ENCODE measurements at regions not wholly inside any gene's neighbourhood (a gene's known extent, or its start where the extent isn't known, plus 50 kb on each side); places are given as distances from the start of the nearest gene placed in this dataset.

DNA sequence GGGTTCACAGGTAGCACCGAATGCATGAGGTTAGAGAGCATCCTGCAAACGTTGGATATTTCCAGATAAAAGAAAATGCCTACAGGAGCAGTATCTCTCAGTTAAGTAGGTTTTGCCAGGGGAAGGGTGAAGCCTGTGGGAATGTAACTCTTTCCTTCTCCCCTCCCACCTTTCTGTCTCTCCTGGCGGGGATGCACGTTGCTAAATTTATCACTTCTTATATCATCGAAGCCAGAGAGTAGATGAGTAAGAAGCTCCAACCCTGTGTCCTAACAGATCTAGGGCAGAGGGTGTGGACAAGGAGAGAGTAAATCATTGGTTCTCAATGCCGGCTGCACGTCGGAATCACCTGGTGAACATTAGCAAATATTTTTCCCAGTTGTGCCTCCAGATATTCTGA, 457.5 kb downstream of the ENC1 start (continued):
- TF ChIP-seq, protein P1, sequence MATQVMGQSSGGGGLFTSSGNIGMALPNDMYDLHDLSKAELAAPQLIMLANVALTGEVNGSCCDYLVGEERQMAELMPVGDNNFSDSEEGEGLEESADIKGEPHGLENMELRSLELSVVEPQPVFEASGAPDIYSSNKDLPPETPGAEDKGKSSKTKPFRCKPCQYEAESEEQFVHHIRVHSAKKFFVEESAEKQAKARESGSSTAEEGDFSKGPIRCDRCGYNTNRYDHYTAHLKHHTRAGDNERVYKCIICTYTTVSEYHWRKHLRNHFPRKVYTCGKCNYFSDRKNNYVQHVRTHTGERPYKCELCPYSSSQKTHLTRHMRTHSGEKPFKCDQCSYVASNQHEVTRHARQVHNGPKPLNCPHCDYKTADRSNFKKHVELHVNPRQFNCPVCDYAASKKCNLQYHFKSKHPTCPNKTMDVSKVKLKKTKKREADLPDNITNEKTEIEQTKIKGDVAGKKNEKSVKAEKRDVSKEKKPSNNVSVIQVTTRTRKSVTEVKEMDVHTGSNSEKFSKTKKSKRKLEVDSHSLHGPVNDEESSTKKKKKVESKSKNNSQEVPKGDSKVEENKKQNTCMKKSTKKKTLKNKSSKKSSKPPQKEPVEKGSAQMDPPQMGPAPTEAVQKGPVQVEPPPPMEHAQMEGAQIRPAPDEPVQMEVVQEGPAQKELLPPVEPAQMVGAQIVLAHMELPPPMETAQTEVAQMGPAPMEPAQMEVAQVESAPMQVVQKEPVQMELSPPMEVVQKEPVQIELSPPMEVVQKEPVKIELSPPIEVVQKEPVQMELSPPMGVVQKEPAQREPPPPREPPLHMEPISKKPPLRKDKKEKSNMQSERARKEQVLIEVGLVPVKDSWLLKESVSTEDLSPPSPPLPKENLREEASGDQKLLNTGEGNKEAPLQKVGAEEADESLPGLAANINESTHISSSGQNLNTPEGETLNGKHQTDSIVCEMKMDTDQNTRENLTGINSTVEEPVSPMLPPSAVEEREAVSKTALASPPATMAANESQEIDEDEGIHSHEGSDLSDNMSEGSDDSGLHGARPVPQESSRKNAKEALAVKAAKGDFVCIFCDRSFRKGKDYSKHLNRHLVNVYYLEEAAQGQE (IDR thresholded peaks at IDR 0.05; ENCODE audit: unreplicated experiment): no peak
- TF ChIP-seq ZNF331 (CRISPR knock-in tag; IDR thresholded peaks at IDR 0.05; ENCODE audit: low read depth) (no peak), CREB1 (CRISPR knock-in tag; IDR thresholded peaks at IDR 0.05; ENCODE audit: low read depth) (no peak), NANOG (IDR thresholded peaks at IDR 0.05; ENCODE audit: borderline replicate concordance) (no peak)

GRCh38 chr5:74182603-74183002, 457.9 kb downstream of the ENC1 start:
- H3K36me3 ChIP-seq (ENCODE audit: insufficient read depth): no peaks in the 10 kb centered on the region
- no peak overlapping the region for H2AFZ ChIP-seq
- no peaks in the 10 kb centered on the region for H3K79me2 ChIP-seq (replicated peaks; ENCODE audit: insufficient read depth)
- H3K4me1 ChIP-seq (ENCODE audit: insufficient read depth): no peaks in the 10 kb centered on the region
- no peak overlapping the region for H3K4me3 ChIP-seq
- ATAC-seq (no peak), DNase-seq (ENCODE audit: low spot score) (no peak)
- no peak overlapping the region for H3K27ac ChIP-seq (ENCODE audit: low read depth)
- H3F3A ChIP-seq (replicated peaks; ENCODE audit: low read depth): no peaks in the 10 kb centered on the region
- Mint-ChIP-seq H3K4me3 (no peak overlapping the region), H3K9me3 (no peaks in the 10 kb centered on the region), H3K4me1 (peaks cover 5% of the 10 kb centered on the region; the same call in 2 of the 3 replicates), H3K27ac (no peak overlapping the region), H3K27me3 (ENCODE audit: insufficient read depth, low read depth, poor library complexity) (peaks cover 2% of the 10 kb centered on the region), H3K36me3 (ENCODE audit: low read depth) (no peaks in the 10 kb centered on the region)
- H3K27me3 ChIP-seq (ENCODE audit: insufficient read depth): no peaks in the 10 kb centered on the region
- no peaks in the 10 kb centered on the region for H4K20me1 ChIP-seq (replicated peaks; ENCODE audit: insufficient read depth)
- no peak overlapping the region for H3K4me2 ChIP-seq
- peaks cover 3% of the 10 kb centered on the region for H3K9me2 ChIP-seq (ENCODE audit: insufficient read depth)
- TF ChIP-seq, protein P2, sequence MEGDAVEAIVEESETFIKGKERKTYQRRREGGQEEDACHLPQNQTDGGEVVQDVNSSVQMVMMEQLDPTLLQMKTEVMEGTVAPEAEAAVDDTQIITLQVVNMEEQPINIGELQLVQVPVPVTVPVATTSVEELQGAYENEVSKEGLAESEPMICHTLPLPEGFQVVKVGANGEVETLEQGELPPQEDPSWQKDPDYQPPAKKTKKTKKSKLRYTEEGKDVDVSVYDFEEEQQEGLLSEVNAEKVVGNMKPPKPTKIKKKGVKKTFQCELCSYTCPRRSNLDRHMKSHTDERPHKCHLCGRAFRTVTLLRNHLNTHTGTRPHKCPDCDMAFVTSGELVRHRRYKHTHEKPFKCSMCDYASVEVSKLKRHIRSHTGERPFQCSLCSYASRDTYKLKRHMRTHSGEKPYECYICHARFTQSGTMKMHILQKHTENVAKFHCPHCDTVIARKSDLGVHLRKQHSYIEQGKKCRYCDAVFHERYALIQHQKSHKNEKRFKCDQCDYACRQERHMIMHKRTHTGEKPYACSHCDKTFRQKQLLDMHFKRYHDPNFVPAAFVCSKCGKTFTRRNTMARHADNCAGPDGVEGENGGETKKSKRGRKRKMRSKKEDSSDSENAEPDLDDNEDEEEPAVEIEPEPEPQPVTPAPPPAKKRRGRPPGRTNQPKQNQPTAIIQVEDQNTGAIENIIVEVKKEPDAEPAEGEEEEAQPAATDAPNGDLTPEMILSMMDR (conservative IDR thresholded peaks at IDR 0.05; ENCODE audit: low read depth in 2 of 2): no peak
- TF ChIP-seq ZNF114 (CRISPR knock-in tag; IDR thresholded peaks at IDR 0.05) (no peak), STAT1 (IDR thresholded peaks at IDR 0.05; ENCODE audit: unreplicated experiment) (no peak), NANOG (IDR thresholded peaks at IDR 0.05; ENCODE audit: borderline replicate concordance) (no peak), JUNB (IDR thresholded peaks at IDR 0.05; ENCODE audit: unreplicated experiment) (no peak), CREB1 (CRISPR knock-in tag; IDR thresholded peaks at IDR 0.05; ENCODE audit: low read depth) (no peak), ZNF331 (CRISPR knock-in tag; IDR thresholded peaks at IDR 0.05; ENCODE audit: low read depth) (no peak), EZH2phosphoT487 (IDR thresholded peaks at IDR 0.05; ENCODE audit: unreplicated experiment) (no peak), POLR2AphosphoS5 (IDR thresholded peaks at IDR 0.05; ENCODE audit: low read depth) (no peak)
- TF ChIP-seq, protein P3, sequence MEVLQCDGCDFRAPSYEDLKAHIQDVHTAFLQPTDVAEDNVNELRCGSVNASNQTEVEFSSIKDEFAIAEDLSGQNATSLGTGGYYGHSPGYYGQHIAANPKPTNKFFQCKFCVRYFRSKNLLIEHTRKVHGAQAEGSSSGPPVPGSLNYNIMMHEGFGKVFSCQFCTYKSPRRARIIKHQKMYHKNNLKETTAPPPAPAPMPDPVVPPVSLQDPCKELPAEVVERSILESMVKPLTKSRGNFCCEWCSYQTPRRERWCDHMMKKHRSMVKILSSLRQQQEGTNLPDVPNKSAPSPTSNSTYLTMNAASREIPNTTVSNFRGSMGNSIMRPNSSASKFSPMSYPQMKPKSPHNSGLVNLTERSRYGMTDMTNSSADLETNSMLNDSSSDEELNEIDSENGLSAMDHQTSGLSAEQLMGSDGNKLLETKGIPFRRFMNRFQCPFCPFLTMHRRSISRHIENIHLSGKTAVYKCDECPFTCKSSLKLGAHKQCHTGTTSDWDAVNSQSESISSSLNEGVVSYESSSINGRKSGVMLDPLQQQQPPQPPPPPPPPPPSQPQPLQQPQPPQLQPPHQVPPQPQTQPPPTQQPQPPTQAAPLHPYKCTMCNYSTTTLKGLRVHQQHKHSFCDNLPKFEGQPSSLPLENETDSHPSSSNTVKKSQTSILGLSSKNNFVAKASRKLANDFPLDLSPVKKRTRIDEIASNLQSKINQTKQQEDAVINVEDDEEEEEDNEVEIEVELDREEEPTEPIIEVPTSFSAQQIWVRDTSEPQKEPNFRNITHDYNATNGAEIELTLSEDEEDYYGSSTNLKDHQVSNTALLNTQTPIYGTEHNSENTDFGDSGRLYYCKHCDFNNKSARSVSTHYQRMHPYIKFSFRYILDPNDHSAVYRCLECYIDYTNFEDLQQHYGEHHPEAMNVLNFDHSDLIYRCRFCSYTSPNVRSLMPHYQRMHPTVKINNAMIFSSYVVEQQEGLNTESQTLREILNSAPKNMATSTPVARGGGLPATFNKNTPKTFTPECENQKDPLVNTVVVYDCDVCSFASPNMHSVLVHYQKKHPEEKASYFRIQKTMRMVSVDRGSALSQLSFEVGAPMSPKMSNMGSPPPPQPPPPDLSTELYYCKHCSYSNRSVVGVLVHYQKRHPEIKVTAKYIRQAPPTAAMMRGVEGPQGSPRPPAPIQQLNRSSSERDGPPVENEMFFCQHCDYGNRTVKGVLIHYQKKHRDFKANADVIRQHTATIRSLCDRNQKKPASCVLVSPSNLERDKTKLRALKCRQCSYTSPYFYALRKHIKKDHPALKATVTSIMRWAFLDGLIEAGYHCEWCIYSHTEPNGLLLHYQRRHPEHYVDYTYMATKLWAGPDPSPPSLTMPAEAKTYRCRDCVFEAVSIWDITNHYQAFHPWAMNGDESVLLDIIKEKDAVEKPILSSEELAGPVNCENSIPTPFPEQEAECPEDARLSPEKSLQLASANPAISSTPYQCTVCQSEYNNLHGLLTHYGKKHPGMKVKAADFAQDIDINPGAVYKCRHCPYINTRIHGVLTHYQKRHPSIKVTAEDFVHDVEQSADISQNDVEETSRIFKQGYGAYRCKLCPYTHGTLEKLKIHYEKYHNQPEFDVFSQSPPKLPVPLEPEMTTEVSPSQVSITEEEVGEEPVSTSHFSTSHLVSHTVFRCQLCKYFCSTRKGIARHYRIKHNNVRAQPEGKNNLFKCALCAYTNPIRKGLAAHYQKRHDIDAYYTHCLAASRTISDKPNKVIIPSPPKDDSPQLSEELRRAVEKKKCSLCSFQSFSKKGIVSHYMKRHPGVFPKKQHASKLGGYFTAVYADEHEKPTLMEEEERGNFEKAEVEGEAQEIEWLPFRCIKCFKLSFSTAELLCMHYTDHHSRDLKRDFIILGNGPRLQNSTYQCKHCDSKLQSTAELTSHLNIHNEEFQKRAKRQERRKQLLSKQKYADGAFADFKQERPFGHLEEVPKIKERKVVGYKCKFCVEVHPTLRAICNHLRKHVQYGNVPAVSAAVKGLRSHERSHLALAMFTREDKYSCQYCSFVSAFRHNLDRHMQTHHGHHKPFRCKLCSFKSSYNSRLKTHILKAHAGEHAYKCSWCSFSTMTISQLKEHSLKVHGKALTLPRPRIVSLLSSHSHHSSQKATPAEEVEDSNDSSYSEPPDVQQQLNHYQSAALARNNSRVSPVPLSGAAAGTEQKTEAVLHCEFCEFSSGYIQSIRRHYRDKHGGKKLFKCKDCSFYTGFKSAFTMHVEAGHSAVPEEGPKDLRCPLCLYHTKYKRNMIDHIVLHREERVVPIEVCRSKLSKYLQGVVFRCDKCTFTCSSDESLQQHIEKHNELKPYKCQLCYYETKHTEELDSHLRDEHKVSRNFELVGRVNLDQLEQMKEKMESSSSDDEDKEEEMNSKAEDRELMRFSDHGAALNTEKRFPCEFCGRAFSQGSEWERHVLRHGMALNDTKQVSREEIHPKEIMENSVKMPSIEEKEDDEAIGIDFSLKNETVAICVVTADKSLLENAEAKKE (CRISPR knock-in tag; IDR thresholded peaks at IDR 0.05): no peak
- TF ChIP-seq, protein P4, sequence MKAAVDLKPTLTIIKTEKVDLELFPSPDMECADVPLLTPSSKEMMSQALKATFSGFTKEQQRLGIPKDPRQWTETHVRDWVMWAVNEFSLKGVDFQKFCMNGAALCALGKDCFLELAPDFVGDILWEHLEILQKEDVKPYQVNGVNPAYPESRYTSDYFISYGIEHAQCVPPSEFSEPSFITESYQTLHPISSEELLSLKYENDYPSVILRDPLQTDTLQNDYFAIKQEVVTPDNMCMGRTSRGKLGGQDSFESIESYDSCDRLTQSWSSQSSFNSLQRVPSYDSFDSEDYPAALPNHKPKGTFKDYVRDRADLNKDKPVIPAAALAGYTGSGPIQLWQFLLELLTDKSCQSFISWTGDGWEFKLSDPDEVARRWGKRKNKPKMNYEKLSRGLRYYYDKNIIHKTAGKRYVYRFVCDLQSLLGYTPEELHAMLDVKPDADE (IDR thresholded peaks at IDR 0.05): no peak

All from GM23338 (cell line).